ENCODE measurements at regions not wholly inside any gene's neighbourhood (a gene's known extent, or its start where the extent isn't known, plus 50 kb on each side); places are given as distances from the start of the nearest gene placed in this dataset.

DNA sequence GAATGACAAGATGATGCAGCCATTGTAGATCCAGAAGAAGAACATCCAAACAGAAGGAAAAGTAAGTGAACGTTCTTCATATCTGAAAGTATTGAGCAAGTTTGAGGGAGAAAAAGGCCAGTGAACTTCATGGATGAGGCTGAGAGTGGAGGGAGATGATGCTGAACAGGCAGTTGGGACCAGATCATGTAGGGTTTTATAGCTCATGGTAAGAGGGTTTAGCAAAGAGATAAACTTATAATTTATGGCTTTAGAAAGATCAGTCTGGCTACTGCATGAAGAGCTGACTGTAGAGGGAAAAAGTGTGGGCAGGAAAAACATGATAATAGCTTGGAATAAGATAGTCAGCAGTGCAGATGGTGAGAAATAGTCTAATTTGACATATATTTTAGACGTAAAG, 192.6 kb upstream of the LPP start:
- TF ChIP-seq, protein P1, sequence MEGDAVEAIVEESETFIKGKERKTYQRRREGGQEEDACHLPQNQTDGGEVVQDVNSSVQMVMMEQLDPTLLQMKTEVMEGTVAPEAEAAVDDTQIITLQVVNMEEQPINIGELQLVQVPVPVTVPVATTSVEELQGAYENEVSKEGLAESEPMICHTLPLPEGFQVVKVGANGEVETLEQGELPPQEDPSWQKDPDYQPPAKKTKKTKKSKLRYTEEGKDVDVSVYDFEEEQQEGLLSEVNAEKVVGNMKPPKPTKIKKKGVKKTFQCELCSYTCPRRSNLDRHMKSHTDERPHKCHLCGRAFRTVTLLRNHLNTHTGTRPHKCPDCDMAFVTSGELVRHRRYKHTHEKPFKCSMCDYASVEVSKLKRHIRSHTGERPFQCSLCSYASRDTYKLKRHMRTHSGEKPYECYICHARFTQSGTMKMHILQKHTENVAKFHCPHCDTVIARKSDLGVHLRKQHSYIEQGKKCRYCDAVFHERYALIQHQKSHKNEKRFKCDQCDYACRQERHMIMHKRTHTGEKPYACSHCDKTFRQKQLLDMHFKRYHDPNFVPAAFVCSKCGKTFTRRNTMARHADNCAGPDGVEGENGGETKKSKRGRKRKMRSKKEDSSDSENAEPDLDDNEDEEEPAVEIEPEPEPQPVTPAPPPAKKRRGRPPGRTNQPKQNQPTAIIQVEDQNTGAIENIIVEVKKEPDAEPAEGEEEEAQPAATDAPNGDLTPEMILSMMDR (IDR thresholded peaks at IDR 0.05), result no peak
- TF ChIP-seq POLR2AphosphoS5 (IDR thresholded peaks at IDR 0.05; ENCODE audit: low read depth, low read length), result no peak
- TF ChIP-seq, protein P2, sequence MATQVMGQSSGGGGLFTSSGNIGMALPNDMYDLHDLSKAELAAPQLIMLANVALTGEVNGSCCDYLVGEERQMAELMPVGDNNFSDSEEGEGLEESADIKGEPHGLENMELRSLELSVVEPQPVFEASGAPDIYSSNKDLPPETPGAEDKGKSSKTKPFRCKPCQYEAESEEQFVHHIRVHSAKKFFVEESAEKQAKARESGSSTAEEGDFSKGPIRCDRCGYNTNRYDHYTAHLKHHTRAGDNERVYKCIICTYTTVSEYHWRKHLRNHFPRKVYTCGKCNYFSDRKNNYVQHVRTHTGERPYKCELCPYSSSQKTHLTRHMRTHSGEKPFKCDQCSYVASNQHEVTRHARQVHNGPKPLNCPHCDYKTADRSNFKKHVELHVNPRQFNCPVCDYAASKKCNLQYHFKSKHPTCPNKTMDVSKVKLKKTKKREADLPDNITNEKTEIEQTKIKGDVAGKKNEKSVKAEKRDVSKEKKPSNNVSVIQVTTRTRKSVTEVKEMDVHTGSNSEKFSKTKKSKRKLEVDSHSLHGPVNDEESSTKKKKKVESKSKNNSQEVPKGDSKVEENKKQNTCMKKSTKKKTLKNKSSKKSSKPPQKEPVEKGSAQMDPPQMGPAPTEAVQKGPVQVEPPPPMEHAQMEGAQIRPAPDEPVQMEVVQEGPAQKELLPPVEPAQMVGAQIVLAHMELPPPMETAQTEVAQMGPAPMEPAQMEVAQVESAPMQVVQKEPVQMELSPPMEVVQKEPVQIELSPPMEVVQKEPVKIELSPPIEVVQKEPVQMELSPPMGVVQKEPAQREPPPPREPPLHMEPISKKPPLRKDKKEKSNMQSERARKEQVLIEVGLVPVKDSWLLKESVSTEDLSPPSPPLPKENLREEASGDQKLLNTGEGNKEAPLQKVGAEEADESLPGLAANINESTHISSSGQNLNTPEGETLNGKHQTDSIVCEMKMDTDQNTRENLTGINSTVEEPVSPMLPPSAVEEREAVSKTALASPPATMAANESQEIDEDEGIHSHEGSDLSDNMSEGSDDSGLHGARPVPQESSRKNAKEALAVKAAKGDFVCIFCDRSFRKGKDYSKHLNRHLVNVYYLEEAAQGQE (IDR thresholded peaks at IDR 0.05; ENCODE audit: insufficient read depth in 1 of 2, low read depth in 2 of 2, low read length in 1 of 2), result no peak

All from Panc1 (cell line).